ENCODE measurements at regions not wholly inside any gene's neighbourhood (a gene's known extent, or its start where the extent isn't known, plus 50 kb on each side); places are given as distances from the start of the nearest gene placed in this dataset.

DNA sequence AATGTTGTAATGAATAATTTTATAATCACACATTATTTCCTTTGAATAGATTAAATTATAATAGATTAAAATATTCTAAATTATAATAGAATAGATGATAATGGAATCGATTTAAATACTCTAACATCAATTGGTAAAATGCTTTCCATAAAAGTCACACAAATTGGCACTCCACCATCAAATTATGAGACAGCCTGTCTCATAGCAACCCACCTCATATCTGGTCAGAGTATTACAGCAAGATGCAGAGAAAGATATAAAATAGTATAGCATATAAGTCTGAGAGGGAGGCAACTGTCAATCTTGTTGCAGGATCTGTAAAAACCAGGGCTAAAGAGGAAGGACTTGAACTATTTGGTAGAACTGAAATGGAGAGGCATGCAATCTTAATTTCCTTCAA, 98.4 kb upstream of the NCKAP5 start:
- DNase-seq (ENCODE audit: low read depth in 1 of 2, low spot score in 1 of 2), result no peak

DNA sequence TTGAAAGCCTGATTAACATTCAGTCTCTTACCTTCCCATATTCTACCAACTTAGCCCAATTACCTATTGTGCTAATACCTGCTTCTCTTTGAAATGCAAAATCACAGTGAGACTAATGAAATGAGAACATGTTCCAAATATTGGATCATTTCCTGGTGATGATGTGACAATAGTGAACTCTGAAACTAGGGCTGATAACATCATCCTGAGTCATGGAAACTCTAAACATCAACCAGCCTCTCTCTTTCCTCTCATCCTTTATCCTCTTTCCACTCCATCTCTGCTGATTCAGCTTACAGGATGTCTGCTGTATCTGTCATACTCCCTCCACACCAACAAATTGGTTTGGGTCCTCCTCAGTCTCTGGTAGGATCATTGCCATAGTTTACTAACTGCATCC, 98.8 kb upstream of the NCKAP5 start:
- DNase-seq (ENCODE audit: low read depth in 1 of 2, low spot score in 1 of 2), result no peak

DNA sequence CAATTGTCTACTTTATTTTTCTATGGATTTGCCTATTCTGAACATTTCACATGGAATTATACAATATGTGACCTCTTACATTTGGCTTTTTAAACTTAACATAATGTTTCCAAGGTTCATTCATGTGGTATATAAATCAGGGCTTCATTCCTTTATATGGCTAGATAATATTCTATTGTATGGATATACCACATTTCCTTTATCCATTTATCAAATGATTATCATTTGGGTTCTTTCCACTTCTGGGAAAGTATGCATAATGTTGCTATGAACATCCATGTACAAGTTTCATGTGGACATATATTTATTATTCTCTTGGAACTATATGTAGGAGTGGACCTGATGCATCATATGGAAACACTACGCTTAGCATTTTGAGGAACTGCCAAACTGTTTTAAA, 99.7 kb upstream of the NCKAP5 start:
- no peak for DNase-seq (ENCODE audit: low read depth in 1 of 2, low spot score in 1 of 2)

DNA sequence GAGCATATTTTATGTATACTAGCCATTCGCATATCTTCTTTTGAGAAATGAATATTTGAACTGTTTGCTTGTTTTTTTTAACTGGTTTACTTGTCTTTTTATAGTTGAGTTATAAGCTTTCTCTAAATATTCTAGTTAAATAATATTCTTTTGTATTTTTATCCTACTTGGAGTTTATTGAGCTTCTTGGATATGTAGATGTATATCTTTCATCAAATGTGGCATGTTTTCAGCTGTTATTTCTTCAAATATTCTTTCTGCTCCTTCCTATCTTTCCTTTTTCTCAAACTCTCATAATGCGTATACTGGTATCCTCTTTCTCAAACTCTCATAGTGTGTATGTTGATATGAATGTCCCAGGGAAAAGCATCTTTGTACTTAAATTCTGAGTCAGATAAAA, 100.3 kb upstream of the NCKAP5 start:
- no peak for DNase-seq (ENCODE audit: low read depth in 1 of 2, low spot score in 1 of 2)

DNA sequence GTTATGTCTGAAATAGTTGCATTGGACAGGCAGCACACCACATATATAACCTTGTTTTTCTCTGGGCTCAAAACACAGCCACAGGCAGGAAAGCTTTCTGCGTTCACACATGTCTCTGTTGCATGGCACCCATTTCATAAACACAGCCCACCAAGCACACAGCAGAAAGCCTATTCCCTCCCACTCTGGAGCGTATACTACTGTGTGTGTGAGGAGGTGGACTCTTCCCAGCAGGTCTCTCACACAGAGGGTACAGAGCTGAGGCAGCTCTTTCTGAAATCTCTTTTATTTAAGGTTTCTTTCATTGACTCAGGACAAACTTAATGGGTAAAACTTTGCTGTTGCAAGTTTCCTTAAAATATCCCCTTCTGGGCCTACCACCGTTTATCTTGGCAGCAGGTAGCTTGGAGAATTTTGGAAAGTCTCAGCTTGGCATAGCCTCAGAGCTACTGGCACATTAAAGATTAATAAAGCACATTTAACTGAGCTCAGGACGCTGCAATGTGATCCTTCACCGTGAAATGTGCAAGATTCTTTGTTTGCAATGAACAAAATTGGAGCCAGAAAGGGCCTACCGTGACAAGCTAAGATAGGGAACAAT, 105.1 kb upstream of the NCKAP5 start:
- DNase-seq (ENCODE audit: low read depth in 1 of 2, low spot score in 1 of 2), result no peak

DNA sequence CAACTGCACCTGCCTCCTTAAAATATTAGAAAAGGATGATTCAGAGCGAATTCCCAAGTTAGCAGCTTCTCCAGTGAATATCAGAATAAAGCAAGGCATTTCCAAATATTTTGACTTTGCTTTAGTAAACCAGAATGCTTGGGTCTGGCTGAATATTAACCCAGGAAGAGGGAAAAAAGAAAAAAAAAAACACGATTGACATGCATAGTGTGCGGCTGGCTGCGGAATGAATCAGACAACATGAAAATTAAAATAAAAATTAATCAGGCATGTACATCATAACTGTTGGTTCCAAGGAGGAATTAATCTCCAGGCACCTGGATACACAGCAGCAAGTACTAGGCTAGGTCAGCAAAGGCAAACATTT, 105.8 kb upstream of the NCKAP5 start:
- no peak for DNase-seq (ENCODE audit: low read depth in 1 of 2, low spot score in 1 of 2)

DNA sequence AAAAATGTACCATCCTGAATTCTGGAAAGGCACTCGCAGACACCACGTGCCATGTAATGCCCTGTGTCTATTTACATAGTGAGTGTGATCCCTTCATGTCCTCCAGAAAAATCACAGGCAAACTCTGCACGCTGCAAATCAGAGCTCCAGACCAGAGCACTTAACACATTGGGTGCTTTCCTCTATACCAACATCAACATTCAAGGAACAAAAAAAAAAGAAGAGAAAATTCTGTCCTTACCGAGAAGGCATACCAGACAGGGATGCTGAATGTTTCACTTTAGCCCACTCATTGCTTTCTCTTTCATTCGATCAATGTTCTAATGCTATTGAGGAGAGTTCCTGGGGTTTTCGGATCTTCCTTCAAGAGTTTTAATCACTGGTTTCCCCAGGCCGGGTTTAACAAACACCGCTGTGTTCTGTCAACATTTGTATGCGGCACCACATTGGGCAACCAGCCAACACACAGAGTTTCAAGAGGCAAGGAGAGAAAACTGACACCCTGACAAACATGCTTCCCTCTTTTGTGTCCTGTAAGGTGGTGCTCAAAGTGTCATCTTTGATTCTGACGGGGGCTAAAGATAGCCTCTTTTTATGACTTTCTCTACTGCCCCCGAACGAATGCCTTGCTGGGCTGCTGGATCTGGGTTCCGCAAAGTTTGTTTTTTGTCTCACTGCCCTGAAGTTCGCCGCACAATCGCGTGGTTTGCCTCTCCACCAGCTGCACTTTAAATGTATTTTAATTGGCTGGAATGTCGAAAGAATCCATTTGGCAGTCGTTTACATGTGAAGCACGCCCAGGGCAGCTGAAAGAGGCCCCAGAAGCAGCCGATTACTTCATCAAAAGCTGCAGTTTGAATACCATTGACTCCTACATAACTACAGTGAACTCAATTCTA, 106.4 kb upstream of the NCKAP5 start:
- DNase-seq (ENCODE audit: low read depth in 1 of 2, low spot score in 1 of 2), result no peak

DNA sequence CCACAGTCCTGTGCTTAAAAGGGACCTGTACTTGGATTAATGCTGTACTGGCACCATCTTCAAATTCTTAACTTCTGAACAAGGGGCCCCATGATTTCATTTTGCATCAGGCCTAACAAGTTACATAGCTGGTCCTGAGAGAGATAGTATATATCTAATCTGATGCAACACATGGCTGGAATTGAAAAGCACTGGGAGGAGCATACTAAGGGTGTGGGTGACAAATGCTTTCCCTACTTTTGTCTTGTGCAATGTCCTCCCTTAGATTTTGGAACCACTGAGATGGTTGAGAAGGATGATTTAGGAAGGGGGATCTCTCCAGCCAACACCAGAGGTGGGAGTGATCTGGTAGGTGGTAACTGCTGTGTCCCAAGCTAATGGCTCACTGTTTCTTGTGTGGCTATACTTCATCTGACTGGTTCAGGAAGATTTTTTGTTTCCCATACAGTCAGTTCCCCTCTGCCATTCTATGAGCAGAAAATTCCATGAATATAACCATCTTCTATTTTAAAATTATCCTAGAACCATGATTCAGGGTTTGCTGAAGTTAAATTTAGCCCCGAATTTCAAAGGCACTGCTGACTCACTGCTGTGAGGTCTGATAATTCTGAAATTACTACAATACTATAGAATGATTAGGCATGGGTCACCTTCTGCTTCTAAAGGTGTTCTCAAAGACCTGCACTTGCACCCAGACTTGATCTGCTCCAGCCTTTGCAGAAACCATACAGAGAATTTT, 108.3 kb upstream of the NCKAP5 start:
- no peak for DNase-seq (ENCODE audit: low read depth in 1 of 2, low spot score in 1 of 2)

DNA sequence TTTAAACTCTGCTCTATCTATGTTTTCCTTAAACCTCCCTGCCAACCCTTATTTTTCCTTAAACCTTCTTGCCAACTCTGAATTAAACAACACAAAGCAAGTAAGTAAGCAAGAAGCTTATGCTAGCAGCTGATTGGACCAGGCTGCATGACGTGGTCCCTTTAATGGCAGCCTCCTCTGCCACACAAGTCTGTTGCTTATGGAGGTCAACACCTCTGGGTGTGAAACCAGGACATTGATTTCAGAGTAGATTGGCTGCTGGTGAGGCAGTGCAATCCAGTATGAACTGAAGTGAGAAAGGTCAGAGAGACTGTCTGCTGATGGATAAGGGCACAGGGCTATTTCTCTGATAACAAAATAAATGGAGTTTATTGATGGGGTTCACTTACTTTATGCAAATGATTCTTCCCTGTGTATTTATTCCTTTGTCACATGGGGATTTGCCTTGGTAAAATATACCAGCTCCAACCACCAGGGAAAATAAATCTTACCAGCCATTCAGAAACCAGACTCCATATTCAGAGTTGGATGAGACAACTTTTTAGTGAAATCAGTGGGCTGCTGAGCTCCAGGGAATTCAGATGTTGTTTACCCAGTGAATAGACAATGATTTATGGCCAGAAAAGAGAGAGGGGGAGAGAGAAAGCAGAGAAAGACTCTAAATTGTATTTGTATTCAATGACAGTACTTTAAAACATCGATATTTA, 112.2 kb upstream of the NCKAP5 start:
- no peak for DNase-seq (ENCODE audit: low read depth in 1 of 2, low spot score in 1 of 2)

DNA sequence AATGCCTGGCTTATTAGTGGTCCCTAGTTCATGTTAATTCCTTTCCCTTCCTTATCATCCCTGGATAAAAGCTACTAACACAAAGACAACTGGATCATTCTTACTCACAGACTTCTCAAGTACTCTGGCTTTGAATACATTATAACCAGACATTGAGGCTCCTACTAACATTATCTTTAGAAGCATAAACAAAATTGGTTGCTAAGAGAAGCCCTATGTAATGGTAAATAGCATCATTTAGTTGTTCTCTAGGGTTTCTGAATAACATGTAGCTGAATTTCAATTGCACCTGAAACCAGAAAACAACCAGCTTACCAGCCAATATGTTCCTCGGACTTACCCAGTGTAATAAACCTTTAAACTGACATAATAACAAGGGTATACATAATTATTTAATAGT, 114.1 kb upstream of the NCKAP5 start:
- no peak for DNase-seq (ENCODE audit: low read depth in 1 of 2, low spot score in 1 of 2)

DNA sequence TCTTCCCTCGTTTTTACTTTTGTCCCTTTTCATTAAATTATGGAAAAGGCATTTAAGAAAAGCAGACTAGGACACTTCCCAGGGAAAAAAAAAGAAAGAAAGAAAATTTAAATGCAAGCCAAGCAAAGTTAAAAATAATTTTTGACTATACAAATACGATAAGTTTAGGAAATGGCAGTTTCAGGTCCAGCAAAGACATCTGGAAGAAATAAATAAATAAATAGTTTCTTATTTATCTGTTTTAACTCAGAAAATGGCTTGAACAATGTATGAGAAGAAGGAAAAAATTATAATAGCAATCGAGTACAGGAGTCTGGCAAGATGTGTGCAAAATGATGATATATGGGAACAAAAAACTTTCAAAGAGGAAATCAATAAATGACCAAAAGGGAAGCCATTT, 114.6 kb upstream of the NCKAP5 start:
- no peak for DNase-seq (ENCODE audit: low read depth in 1 of 2, low spot score in 1 of 2)

DNA sequence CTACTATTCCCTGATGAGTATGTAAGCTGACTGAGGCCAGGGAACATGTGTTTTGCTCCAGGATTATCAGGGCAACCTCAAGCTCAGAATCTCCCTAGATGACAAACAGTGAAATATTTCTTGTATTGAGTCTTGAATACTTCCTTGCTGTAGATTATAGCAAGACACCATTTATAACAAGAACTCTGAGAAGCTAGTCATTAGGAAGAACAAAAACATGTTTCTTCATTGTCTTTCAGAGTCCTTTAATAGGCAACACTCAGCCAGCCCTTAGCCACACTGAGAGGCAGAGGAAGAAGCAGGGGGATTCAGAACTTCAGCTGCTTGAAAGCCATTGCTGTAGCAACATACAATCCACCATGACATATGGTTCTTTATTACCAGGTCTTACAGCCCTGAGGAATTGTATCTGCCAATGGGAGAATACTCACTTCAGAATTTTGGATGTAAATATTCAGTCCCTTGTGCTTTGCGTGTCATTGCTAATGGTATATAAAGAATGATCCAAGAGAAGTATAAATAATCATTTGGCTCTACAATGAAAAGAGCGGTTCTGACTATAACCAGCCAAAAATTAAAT, 117.5 kb upstream of the NCKAP5 start:
- DNase-seq (ENCODE audit: low read depth in 1 of 2, low spot score in 1 of 2), result no peak

DNA sequence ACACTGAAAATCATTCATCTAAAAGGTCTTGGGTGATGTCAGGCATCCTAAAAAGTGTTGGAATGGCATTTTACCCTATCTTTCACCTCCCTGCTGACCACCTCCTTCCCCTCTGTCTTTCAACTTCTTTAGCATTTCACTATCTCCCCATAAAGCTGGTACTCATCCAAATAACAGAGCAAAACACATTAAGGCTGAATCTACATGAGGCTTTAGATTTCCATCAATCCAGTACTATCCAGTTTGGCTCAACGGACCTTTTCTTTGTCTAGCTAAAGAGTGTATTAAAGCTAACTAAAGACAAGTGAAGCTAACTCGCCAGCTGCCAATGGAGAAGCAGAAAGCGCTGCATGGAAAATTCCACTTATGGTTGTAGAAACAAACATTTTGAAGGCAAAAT, 122.5 kb upstream of the NCKAP5 start:
- no peak for DNase-seq (ENCODE audit: low read depth in 1 of 2, low spot score in 1 of 2)

DNA sequence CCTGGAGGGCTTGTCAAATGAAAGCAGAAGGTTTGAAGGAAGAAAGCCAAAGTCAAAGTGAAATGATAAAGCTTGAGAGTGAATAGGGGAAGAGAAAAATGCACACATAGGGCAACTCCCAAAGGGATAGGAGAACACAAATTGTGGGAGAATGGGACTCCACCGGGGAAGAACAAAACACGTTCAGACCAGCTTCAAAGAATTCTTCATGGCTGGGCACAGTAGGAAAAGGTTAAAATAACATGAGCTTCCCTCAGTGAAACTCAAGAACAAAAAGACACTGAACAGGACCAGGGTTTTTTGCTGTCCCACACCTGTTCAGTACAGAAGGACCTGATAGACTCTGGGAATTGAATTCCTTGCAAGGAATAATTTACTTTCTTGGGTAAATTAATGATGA, 123.1 kb upstream of the NCKAP5 start:
- DNase-seq (ENCODE audit: low read depth in 1 of 2, low spot score in 1 of 2), result no peak

DNA sequence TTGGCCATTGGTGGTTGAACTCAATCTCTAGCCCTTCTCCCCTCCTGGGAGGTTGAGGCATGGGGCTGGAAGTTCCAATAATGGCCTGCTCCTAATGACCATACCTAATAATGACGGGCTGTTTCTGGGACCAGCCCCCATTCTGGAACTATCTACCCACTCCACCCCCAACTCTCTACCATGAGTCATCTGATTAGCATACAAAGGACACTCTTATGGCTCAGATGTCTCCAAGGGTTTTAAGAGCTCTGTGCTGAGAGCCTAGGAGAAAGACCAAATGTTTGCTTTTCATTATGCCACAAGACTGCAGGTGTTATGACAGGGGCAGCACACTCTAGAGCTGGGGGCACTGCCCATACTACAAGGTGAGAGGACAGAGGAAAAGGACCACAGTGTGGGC, 137.0 kb upstream of the NCKAP5 start:
- DNase-seq (ENCODE audit: low read depth in 1 of 2, low spot score in 1 of 2), result no peak

DNA sequence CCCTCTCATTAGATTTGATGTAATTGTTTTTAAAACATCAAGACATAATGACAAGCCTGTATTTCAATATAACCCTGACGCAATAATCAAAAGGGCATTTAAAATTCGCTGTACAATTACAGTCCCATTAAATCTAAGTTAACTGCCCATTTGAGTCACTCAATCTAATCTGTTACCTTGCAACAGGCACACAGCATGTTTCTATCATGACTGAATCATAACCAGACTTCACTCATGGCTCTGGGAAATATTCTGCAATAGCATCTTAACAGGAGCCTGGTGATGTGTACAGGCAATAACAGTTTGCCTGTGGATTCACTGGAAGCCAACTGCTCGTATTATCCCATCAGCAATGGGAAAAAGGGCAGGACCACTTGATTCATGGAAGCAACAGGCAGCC, 142.3 kb upstream of the NCKAP5 start:
- no peak for DNase-seq (ENCODE audit: low read depth in 1 of 2, low spot score in 1 of 2)

DNA sequence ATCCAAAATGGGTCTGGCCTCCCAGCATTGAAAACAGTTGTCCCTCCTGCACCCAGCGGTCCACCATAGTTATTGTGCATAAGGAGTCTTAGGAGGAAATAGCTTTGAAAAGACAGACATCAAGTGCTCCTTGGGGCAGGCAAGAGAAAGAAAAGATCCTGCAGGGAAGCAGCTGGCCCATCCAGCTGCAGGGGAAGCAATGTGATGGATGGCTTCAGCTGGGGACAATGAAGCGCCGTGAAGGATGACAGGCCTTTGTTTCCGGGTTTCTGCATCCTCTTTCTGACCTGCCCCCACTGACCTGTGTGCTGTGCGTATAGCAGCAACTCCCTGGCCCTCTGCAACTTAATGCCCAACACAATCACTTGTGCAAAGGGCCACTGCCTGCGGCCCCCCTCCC, 142.9 kb upstream of the NCKAP5 start:
- no peak for DNase-seq (ENCODE audit: low read depth in 1 of 2, low spot score in 1 of 2)

DNA sequence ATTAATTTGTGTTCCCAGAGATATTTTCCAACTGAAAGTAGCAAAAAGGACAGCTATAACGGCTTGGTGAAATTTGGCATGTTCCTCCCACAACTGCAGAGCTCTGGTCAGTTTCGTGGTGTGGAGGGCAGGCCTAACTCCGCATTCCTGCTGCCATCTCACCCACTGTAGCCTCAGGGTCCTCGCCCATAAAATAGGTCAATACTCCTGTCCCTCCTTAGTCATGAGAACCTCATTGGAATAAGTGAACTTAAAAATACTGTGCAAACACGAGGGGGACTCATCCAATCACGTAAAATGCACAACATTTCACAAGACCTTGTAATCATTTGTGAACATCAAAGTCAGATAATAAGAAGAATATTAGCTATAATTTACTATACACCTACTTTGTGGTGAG, 143.5 kb upstream of the NCKAP5 start:
- no peak for DNase-seq (ENCODE audit: low read depth in 1 of 2, low spot score in 1 of 2)

DNA sequence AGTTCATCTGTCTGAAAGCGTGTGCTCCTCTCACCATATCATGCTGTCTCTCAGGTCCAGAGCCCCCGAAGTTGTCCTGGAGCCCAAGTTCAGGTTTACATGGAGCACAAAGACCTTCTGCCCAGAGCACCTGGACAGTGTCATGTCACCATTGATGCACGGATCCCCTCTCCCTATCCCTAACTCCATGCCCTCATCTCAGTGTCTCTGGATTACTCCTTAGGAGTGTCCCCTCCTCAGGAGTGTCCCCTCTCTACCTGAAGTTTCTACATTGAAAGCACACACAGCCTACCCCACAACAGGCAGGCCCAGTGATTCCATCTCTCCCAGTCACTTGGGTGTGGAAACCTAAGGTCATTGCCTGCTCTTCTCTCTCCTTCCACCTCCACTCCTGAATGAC, 144.1 kb upstream of the NCKAP5 start:
- no peak for DNase-seq (ENCODE audit: low read depth in 1 of 2, low spot score in 1 of 2)

DNA sequence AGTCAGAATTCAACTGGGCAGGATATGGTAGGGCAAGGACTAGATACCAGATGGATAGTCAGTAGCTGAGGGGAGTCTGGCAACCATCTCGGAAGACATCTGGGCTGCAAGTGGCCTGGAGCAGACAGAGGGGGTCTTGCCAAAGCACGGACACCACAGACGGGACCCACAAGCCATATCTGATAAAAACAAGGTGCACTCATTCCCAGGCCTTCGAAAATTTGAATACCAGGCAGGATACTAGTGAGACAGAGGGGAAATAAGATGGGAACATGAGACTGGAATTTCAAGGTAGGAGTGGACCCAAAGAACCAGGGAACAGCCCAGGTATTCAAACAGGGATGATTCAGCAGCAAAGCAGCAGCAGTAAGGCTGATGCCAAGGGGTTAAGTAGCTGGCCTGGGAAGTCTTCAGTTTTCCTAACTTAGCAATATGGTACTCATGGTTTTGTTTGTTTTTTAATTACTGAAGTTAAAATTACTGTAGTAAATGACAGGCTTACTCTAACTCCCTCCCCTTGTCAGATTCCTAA, 144.9 kb upstream of the NCKAP5 start:
- DNase-seq (ENCODE audit: low read depth in 1 of 2, low spot score in 1 of 2), result no peak

DNA sequence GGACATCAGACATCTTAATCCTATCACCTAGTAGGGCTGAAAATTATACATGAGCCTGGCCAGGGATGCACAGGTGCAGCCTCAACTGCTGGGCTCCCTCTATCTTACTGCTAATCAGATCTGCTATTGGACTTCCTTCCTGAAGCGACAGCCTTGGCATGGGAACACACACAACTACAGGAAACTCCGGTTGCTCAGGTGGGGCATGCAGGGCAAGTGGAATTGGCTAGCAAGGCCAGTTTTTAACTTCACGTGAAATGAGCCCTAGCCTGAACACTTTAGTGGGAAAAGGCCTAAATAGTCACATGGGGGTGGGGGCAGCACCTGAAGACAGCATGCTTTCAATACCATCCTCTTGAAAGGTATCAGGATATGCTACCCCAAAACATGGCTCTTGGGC, 147.9 kb upstream of the NCKAP5 start:
- DNase-seq (ENCODE audit: low read depth in 1 of 2, low spot score in 1 of 2), result no peak
